GM18511 (cell line): ENCODE measurements at regions not wholly inside any gene's neighbourhood (a gene's known extent, or its start where the extent isn't known, plus 50 kb on each side); places are given as distances from the start of the nearest gene placed in this dataset.

Source experiments
- ATAC-seq: cut with Tn5 transposase; IDR thresholded peaks from one replicate; pipeline ENCODE4 v1.9.1; 2021; ENCODE audit warnings: mild to moderate bottlenecking, moderate library complexity; ENCODE audit not compliant: unreplicated experiment

DNA sequence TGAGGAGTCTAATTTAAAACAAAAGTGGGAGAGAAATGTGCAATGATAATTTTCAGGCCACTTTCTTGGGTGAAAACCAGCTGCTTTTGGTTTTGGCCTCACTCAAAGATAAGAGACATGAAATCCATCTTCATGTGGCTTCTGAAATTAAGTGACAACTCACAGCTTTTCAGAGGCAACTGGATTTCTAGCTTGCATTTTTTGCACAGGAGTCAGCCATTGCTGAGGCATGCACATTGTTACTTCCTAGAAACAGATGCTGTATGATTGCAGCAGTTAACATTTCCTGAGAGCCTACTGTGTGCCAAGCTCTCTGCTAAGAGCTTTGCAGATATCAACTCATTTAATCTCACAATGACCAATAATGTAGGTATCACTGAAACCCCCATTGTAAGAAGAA, 562.6 kb downstream of the NR2F1-AS1 start:
- ATAC-seq: no peak

DNA sequence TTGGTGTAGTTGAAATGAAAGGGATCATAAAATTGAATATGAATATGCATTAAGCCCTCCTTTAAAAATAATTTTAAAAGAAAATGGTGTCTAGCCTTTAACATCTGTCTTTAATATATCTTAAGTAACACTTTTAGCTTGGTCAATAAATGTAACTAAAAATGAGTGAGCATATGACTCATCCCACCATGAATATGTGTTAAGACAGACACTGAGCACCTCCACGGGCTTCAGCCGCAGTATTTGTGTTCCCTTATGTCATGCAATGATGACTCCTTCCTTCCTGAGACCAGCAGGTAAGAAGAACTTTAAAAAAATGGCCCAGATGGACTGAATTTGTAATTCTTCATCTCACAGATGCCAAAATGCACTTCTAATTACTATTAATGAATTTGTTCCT, 563.2 kb downstream of the NR2F1-AS1 start:
- no peak for ATAC-seq

DNA sequence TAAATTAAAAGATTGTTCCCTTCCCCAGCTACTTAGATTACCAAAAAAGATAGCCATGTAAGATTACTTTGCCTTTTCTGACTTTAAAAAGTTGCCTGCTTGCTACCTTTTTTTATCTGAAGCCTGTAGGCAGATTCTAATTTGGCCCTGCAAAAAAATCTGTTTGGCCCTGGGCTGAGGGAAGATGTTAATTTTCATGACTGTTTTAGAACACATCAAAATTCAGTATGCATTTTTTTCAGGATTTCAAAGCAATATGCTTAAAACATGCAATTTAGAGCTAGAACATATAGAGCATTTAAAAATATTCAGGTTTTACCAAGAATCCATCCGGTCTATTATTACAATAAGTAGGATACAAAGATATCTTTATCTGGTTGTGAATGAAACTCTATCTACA, 563.6 kb downstream of the NR2F1-AS1 start:
- no peak for ATAC-seq

DNA sequence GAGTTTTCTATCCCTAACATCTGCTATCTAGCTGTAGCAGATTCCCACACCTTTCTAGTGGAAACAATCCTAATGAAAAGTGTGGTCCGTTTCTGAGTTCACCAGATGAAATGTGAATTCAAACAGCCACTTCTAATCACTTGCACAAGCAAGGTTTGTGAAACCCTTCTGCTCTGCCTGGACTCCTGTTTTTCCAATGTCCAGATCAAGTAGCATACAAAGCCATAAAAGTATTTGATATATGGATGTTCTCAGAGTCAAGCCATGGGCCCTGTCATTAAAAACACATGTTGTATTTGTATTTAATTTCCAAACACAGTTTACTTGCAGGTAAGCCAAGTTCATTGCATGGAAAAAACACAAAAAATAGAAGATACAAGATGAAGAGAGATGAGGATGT, 570.4 kb downstream of the NR2F1-AS1 start:
- no peak for ATAC-seq

DNA sequence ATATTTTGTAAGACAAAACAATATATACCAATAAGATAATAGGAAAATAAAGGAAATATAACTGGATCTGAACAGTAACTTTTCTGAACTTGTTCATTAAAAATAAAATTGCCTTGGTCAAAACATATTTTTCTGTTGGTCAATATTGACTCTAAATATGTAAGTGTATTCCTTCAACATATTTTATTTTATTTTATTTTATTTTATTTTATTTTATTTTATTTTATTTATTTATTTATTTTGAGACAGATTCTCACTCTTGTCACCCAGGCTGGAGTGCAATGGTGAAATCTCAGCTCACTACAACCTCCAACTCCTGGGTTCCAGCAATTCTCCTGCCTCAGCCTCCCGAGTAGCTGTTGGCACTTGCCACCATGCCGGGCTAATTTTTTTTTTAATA, 571.0 kb downstream of the NR2F1-AS1 start:
- no peak for ATAC-seq

DNA sequence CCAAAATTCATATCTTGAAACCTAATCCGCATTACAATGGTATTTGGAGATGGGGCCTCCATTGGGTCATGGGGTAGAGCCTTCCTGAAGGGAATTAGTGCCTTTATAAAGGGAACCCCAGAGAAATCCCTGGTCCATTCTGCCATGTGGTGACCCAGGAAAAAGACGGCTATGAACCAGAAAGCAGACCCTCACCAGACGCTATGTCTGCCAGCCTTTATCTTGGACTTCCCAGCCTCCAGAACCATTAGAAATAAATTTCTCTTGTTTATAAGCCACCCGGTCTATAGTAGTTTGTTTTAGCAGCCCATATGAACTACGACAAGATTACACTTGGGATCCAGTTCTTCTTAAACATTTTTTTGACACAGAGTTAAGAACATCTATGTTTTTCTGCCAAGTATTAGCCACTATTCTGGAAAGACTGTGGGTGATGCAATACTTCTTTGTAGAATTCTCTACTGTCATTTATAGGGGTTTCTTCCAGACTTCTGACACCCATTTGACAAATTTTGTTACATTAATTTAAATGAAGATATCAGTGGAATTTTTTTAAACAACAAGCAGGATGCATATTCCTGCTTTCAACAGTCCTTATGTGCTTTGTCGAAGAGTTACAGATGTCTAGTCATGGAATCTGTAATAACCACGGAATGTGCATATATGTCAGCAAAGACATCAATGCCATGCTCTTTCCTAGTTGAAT, 572.4 kb downstream of the NR2F1-AS1 start:
- no peak for ATAC-seq

DNA sequence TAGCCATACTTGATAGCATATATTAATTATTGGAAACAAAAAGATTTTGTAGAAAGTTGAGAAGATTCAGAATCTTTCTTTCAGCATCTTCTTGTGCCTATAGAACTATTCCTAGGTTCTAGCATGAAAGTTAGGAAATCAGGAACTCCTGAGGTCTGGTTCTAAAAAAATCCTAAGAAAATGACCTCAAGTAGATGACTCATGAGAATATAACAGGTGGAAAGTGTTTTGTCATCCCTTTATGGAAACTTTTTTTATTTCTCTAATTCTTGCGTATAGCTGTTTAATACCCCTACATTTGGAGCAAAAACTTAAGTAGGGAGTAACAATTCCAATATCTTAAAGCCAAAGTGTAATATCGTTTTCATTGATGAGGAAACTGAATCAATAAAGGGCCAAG, 574.1 kb downstream of the NR2F1-AS1 start:
- ATAC-seq: no peak

DNA sequence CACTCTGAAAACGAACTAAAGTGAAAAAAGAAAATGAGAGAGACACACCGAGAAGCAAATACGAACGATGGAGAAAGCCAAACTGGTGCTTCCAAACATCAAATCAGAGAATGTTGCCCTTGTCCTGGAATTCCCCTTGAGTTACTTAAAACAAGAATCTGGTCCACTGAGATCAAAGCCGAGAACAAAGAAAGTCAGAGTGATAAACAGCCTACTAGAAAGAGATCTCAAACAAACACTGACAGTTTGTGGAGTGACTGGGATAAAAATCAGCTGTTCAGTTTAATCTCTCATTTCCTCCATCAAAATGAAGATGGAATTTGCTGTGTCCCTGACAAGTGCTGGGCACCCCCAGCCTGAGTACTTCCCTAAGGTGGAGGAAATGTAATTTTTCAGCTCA, 582.6 kb downstream of the NR2F1-AS1 start:
- no peak for ATAC-seq

DNA sequence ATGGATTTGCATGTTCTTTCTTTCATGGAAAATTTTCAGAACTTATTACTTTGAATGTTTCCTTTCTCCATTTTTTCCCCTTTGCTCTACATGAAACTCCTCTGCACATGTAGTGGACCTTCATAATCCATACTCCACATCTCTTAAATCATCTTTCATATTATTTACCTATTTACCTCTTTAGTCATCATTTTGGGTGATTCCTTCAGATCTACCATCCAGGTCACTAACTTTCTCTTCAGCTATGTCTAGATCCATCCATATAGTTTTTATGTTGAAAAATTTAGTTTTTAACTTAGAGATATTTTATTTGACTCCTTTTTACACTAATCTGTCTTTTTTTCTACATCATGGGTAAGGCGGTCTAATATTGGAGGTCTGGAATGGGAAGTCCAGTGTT, 586.6 kb downstream of the NR2F1-AS1 start:
- no peak for ATAC-seq

DNA sequence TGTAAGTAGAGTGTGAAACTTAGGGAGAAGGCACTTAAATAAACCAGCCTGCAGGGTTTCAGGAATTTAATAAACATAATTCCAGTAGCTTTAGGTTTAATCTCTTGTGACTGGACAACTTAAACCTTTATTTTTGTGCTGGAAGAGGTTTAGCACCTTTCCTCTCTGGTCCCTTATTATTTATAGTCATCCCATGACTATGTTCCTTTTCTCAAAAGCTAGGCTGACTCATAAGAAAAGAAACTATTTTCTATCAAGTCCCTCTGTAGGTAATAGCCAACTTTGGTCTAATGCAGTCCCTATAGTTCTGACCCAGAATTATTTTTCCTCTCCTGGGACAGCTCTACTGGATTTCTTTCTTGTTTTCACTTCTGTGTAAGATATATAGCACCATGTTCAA, 588.9 kb downstream of the NR2F1-AS1 start:
- ATAC-seq: no peak

DNA sequence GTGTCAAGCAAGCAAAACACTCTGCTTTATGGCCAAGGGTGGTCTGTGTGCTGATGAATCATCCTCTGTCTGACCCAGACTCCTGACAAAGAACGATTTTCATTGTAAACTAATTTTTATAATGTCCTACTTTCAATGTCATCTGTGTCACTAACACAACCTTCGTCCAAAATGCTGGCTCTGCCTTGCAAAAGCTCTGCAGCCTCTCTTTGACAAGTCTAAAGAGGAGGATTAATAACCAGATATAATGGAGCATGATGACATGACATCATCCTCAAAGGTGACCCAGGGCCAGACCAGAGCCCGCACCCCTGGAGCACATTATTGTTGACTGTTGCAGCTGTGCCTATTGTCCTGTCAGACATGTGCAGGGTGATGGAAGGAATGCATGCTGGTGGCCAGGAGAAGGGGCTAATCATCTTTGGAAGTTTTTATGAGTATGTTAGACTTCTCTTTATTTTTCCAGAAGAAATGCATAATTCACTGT, 589.4 kb downstream of the NR2F1-AS1 start:
- ATAC-seq: no peak

DNA sequence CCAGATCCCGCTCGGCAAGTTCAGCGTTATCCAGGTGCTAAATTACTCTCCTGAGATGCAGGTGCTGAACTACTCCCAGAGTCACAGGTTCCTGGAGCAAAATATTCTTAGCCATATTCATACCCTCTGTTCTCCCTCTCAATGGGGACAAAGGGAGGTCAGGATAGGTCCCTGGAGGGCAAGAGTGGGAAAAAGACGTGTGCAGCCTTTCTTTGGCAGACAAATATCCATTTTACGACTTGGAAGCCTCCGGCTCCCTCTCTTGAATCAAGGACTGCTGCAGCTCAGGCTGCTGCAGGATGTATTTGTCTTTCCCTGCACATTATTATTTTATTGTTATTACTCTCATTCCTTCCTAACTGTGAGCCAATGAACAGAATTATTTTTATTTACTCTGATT, 590.2 kb downstream of the NR2F1-AS1 start:
- ATAC-seq: no peak

DNA sequence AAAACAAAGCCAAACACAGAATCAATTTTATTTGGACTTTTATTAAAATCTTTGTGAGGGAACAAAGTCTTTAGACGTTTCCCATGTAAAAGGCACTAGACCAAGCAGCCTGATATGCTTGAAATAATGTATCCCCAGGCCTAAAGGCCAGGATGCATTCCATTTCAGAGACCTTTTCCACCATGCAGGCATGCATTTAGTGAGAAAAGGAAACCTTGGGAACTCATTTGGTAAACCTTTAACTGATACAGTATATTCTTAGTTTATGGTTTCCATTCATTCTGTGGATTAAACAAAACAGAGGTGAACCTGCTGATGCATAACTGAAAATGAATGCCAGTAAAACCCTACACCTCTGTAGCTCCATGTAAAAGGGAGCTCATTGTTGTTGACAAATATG, 600.0 kb downstream of the NR2F1-AS1 start:
- no peak for ATAC-seq

DNA sequence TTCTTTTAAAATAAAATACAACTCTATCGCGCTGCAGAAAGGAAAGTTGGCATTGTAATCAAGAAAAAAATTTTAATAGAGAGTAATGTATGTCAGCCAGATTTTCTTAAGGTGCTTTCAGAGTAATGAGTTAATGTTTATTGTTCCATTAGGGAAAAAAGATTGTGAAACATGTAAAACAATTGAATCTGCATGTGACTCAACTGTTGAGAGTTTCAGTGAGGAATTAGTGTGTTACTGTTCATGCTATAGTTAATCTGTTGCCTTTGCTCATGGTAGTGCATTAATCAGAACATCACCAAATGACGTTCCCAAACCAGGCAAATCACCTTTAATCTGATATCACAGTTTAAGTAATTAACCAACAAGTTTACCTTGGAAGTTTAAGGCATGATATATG, 600.5 kb downstream of the NR2F1-AS1 start:
- no peak for ATAC-seq

DNA sequence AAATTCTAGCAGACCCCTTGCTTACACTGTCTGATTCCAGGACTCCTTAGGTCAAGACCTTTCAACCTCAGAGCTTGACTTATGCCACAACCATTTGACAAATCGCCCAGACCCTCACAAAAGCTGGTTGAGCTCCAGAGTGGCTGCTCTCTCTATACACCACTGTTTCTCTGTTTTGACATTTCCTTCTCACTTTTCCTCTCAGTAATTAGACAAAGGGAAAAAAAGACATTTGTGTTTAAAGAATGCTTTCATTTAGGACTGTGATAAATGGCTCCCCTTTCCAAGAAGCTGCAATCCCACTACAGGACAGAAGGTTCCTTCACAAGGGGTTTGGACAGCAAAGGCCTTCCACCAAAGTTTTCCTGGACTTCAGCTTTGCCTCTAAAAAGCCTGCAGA, 601.3 kb downstream of the NR2F1-AS1 start:
- ATAC-seq: no peak

DNA sequence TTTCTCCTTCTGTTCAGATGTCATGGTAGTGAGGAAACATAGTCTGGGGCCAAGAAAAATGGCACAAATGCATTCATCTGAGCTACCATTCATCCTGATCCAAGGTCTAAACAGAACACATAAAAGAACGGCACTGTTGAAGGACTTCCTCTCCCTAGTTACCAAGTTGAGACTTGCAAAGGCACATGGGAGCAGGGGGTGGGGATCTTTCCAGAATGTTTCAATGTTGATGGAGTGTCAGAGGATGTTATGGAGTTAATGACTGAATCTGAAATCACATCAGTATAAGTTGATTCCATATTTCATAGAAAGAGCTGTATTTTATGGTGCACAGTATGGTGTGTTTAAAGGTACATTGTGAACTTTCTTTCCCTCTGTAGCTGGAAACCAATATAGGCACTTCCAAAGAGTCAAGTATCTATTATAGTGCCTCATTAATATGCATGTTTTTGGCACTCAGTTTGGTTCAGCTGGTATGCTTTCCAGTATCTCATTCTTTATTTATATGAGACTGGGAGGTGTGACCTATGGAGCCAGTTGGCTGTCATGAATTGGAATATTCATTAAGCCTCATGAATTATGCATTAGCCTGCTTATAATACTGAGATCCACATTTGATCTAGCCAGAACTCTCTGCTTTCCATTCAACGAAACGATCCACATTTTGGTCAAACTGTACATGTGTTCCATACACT, 603.0 kb downstream of the NR2F1-AS1 start:
- no peak for ATAC-seq

DNA sequence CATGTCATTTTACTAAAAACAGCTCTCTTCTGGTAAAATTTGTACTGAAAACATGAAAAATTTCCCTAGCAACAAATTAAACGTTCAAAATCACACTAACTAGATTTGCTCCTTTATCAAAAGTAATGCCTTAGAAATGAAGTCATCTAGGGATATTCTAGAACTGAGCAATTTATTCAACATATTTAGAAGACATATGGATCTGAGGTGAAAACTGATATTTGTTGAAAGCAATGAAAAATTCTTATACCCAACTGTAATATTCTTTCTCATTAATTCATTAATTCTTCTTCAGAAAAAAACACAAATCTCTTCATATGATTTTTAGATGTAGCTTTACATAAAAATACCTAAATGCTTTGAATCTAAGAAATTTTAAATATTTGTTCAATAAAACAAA, 604.9 kb downstream of the NR2F1-AS1 start:
- ATAC-seq: no peak

DNA sequence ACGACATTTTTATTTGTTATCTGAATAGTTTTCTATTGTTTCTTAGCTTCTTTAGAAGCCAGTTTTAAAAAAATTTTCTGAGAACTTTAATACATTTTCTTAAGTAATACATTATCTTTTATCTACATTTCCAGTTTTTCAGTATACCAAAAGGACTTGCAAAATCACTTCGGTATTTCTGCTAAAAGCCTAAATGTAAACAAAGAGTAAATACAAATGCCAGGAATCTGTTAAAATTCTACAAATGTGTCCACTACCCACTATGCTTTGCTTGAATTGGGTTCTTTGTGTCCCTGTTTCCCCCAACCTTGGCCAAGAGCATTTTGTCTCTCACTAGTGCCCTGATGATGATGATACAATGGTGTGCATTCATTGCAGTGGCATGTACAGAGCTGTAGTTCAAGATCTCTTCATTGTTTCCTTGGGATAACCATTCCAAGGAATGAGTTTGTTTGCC, 611.2 kb downstream of the NR2F1-AS1 start:
- no peak for ATAC-seq

DNA sequence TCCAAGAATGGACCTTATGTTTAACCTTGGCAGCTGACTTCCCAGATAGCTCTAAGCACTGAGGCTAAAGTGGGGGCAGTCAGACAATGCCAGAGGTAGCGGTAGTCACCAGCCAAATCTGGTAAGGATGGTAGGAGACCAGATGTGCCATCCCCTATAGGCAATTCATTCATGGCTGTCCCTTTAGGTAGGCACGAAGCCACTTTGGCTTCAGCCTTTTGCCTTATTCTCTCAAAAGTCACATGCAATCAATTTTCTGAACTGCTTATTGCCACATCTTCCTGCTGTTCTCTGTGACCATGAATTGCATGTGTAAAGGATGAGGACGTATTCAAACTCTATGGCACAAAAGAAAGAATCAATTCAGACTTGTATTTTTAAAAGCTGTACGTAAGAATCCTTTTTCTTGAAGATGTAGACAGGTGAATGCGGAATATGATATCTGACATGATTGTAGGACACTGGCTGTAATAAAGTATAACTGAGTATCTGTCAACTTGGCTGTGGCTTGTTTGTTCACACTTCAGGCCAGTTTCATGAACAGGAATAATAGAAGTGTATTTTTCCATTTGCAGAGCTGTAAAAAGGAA, 611.7 kb downstream of the NR2F1-AS1 start:
- ATAC-seq: no peak

DNA sequence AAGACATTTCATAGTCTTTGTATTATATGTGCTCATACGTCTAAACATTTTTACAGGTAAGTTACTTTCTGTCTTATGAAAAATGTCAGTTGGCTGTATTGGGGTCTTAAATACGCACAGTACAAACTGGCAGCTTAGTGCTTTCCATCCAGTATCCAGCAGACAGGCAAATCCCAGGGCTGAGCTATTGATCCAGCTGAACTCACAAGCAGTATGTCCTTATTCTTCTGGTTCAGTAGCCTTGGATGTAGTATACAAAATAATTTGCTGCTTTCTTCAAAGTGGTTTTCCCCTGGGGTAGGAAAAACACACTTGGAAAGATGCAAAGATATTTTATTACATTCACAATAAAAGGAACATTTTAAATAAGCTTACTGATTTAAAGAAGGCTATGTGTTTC, 617.2 kb downstream of the NR2F1-AS1 start:
- ATAC-seq: no peak

DNA sequence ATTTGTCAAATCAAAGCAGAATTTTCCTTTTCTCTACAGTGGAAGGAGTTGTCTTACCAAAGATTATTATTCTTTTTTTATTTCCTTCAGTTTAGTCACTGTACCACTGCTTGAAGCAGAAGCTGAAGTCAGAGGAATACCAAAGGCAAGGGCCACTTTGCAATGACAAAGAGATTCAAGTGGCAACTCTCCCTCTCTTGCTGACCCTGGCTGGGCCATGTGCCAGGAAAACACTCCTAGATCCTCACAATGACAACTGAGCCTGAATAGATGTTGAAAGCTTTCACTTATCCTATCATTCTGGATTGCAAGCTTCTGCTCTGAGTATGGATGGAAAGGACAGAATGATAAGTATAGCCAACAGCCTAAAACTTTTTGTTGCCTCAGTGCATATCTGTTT, 618.3 kb downstream of the NR2F1-AS1 start:
- no peak for ATAC-seq

DNA sequence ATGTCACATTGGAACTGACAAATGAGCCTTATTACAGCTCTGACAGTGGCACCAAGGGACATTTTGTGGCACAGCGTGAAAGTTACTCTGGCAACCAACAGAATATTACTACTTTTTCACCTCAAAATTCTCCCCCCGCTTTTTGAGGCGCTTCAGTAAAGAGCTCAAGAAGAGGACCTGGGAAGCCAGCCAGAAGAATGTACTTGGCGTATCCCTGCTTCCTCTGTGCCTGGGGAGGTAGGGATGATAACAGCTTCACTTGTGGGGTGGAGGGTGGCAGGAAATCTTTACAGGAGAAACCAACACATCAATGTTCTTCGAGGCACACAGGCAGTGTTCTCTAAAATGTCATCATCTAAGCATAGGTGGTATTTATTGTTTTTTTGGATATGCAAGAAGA, 624.1 kb downstream of the NR2F1-AS1 start:
- no peak for ATAC-seq
